Esophagus muscularis mucosa (tissue), 3 donors: ENCODE measurements at regions not wholly inside any gene's neighbourhood (a gene's known extent, or its start where the extent isn't known, plus 50 kb on each side); places are given as distances from the start of the nearest gene placed in this dataset.
"Not testable (repeated sequence)": the region's sequence is repeated elsewhere in the genome, so short reads cannot be mapped to it uniquely, and the experiment has no call there.

ENCODE experiments used
- POLR2A ChIP-seq: fragments of 450-650 bp; IDR thresholded peaks from one replicate; pipeline ENCODE4 v1.6.1; 2017; ENCODE audit warnings: antibody characterized with exemption, moderate library complexity, mild to moderate bottlenecking, low read depth
- TF ChIP-seq, protein P1 (sequence below), 3 experiments: fragments of 200-600 bp in 2 of 3; fragments of 450-650 bp in 1 of 3; sonication (generic) in 2 of 3; IDR thresholded peaks; one replicate each; pipeline ENCODE4 v1.5.1; 2017 to 2019; ENCODE audit warnings: antibody characterized with exemption in 3 of 3, mild to moderate bottlenecking in 2 of 3, moderate library complexity in 1 of 3

DNA sequence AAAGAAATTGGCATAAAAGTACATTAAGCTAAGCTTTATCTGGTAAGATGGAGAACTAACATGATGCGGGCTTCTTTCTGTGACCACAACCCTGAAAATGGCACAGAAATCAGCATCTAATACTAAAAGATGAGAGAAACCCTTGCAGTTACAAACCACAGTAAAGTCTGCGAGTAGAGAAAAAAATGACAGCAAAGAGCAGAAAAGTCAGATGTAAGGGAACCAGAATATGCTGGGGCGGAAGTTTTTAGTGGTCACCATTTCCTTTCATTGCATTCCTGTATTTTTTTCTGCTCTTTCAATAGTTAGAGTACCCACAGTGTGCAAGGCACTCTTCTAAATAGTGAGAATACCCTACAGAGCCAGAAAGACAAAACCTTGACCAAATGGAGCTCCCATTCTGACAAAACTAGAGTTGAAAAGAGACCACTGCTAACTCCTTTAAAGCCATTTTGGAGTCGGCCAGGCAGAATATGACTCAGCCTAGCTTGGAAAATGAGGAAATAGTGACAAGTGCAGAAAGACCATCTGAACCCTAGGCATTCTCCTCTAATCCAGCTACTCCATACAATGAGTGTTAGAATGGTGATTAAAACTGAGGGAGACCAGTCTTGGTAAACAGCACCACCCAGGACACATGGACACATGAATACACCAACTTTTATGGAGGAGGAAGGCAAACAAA is 948.7 kb upstream of the FOXG1 start:
- TF ChIP-seq, protein P1, sequence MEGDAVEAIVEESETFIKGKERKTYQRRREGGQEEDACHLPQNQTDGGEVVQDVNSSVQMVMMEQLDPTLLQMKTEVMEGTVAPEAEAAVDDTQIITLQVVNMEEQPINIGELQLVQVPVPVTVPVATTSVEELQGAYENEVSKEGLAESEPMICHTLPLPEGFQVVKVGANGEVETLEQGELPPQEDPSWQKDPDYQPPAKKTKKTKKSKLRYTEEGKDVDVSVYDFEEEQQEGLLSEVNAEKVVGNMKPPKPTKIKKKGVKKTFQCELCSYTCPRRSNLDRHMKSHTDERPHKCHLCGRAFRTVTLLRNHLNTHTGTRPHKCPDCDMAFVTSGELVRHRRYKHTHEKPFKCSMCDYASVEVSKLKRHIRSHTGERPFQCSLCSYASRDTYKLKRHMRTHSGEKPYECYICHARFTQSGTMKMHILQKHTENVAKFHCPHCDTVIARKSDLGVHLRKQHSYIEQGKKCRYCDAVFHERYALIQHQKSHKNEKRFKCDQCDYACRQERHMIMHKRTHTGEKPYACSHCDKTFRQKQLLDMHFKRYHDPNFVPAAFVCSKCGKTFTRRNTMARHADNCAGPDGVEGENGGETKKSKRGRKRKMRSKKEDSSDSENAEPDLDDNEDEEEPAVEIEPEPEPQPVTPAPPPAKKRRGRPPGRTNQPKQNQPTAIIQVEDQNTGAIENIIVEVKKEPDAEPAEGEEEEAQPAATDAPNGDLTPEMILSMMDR (IDR thresholded peaks at IDR 0.05): not testable (repeated sequence)
- not testable (repeated sequence) for TF ChIP-seq POLR2A
